ENCODE measurements at regions not wholly inside any gene's neighbourhood (a gene's known extent, or its start where the extent isn't known, plus 50 kb on each side); places are given as distances from the start of the nearest gene placed in this dataset.

GRCh38 chr6:98343797-98344196, 490.6 kb upstream of the POU3F2 start:
- TF ChIP-seq CTCF (IDR thresholded peaks at IDR 0.05; ENCODE audit: low read depth, low read length) = no peak
- DNase-seq (ENCODE audit: low read depth in 2 of 2) = no peak
- no peak overlapping the region for H3K4me3 ChIP-seq (replicated peaks in 1 of 2; ENCODE audit: low read depth in 2 of 2, low read length in 2 of 2)

DNA sequence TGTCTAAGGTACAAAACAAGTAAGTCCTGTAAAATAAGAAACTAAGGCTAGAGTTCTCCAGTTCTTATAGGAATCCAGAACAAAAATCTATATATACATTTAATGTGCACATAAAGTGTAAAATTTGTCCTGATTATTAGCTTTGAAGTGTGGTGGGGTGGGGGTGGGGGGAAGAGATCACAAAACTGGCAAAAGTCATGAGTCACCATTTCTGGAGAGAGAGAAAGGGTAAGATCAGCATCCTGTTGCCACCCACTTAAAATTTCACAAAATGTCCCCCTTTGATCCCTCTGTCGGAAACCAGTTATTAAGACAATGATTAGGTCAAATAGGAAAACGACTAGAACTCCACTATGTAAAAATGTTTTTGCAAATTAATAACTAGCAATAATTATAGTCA, 482.0 kb upstream of the POU3F2 start:
- TF ChIP-seq CTCF (IDR thresholded peaks at IDR 0.05; ENCODE audit: low read depth, low read length) = no peak
- DNase-seq (ENCODE audit: low read depth in 2 of 2) = no peak
- H3K4me3 ChIP-seq (replicated peaks in 1 of 2; ENCODE audit: low read depth in 2 of 2, low read length in 2 of 2) = no peak overlapping the region

DNA sequence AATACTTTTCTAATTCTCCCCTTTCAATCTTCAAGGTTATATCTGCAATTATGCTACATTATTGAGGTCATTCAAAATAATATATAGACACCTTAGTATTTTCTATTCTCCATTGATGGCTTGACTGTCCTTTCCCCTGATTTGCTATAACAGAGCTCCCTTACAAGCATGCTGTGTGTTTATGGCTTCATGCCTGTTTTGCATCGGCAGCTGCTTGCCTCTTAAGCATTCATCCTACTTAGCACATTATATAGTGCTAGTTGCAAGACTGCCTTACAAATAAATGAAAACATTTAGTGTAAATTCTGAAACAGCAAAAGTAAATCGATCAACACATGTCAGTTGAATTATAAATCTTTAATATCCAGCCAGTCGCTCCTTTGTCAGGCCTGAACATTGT, 476.2 kb upstream of the POU3F2 start:
- DNase-seq (ENCODE audit: low read depth in 2 of 2) = no peak
- no peak for TF ChIP-seq CTCF (IDR thresholded peaks at IDR 0.05; ENCODE audit: low read depth, low read length)
- no peak overlapping the region for H3K4me3 ChIP-seq (replicated peaks in 1 of 2; ENCODE audit: low read depth in 2 of 2, low read length in 2 of 2)

DNA sequence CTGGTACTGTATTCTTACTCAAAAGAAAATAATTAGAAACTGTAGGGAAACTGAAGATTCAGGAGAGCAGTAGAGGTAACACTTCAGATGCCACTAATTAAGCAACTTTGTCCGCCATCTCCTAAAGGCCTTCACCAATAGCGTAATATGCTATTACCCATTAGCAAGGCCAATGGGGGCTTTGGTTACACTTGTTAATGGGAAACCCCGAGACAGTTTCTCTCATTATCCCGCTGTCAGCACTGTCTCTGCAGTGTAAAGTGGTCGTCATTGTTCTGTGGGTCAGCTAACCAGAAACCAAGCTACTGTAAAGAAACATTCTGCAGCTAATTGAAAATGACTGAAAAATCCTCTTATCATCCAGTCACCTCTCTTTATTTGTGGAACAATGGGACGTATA, 468.0 kb upstream of the POU3F2 start:
- no peak overlapping the region for H3K4me3 ChIP-seq (replicated peaks in 1 of 2; ENCODE audit: low read depth in 2 of 2, low read length in 2 of 2)
- DNase-seq (ENCODE audit: low read depth in 2 of 2) = no peak
- TF ChIP-seq CTCF (IDR thresholded peaks at IDR 0.05; ENCODE audit: low read depth, low read length) = no peak

DNA sequence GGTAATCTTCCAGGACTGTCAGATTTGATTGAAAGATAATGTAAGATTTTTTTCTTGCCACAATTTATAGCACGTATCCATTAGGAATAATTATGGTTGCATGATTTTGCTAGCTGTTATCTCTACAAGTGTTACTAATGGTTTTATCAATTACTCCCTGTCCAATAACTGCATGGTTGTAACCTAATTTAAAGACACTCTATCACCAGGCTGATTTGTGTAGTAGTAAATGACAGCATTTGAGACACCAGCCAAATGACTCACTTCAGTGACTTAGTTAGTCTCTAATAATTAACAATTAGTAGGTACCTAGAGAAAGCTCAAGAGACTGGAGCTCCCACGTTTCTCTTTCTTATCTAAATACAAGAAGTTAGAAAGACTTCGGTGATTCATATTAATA, 453.8 kb upstream of the POU3F2 start:
- no peak for DNase-seq (ENCODE audit: low read depth in 2 of 2)
- TF ChIP-seq CTCF (IDR thresholded peaks at IDR 0.05; ENCODE audit: low read depth, low read length) = no peak

DNA sequence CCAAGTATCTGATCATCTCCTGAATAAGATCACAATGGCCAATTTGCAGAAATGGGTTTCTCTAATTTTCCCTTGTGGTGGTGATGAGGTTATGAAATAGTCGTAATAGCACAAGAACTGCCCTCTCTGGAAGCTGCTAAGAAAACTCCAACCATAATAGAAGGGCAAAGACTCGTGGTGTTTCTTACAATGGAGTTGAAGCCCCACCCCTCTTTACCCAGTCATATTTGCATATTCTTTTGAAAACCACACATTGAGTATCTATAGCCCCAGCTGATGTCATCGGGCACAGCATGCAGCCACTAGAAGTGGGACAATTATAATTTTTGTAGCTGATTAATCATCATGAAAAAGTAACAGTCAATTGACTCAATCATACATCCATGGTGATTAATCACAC, 452.1 kb upstream of the POU3F2 start:
- no peak for TF ChIP-seq CTCF (IDR thresholded peaks at IDR 0.05; ENCODE audit: low read depth, low read length)

More for the DNA sequence above, 453.8 kb upstream of the POU3F2 start:
- no peak overlapping the region for H3K4me3 ChIP-seq (replicated peaks in 1 of 2; ENCODE audit: low read depth in 2 of 2, low read length in 2 of 2)

DNA sequence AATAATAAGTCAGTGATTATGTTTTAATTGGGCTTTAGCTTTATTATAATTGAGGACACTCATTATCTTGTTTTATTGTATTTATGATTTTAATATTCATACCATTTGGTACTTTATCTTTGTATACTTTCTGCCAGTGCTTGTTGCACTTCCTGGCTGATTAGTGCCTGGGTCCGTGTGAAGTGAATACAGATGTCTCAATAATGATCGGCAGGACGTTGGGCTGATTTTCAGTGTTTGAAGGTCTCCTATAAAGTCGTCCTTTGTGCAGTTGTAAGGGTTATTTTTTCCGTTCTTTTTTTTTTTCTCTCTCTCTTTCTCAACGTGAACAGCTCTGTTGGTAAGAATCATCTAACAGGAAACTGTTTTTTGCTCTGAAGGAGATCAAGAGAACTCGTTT, 450.0 kb upstream of the POU3F2 start:
- H3K4me3 ChIP-seq (replicated peaks in 1 of 2; ENCODE audit: low read depth in 2 of 2, low read length in 2 of 2) = no peak overlapping the region
- no peak for DNase-seq (ENCODE audit: low read depth in 2 of 2)
- TF ChIP-seq CTCF (IDR thresholded peaks at IDR 0.05; ENCODE audit: low read depth, low read length) = no peak

More for the DNA sequence above, 452.1 kb upstream of the POU3F2 start:
- H3K4me3 ChIP-seq (replicated peaks in 1 of 2; ENCODE audit: low read depth in 2 of 2, low read length in 2 of 2) = no peak overlapping the region
- DNase-seq (ENCODE audit: low read depth in 2 of 2) = no peak
